ENCODE measurements at regions not wholly inside any gene's neighbourhood (a gene's known extent, or its start where the extent isn't known, plus 50 kb on each side); places are given as distances from the start of the nearest gene placed in this dataset.

GRCh38 chr3:106589311-106589942 lies 720.6 kb upstream of the CBLB start:
- Histone ChIP-seq H3K4me3 (ENCODE audit: low read depth in 1 of 2, low read length in 1 of 2) (no peak overlapping the region), H3K27me3 (no peaks in the 10 kb centered on the region), H3K27ac (no peak overlapping the region), H3K36me3 (no peaks in the 10 kb centered on the region), H3K9me3 (no peaks in the 10 kb centered on the region), H3K4me1 (ENCODE audit: control insufficient read depth in 1 of 2, insufficient read depth in 1 of 2, low read depth in 1 of 2, low read length in 1 of 2) (no peaks in the 10 kb centered on the region)
- TF ChIP-seq CTCF (IDR thresholded peaks at IDR 0.05) = no peak

- Histone ChIP-seq H3K9me3 (no peaks in the 10 kb centered on the region), H3K27ac (no peak overlapping the region), H3K4me1 (ENCODE audit: control insufficient read depth in 1 of 2, insufficient read depth in 1 of 2, low read depth in 1 of 2, low read length in 1 of 2) (no peaks in the 10 kb centered on the region), H3K36me3 (no peaks in the 10 kb centered on the region), H3K27me3 (no peaks in the 10 kb centered on the region), H3K4me3 (ENCODE audit: low read depth in 1 of 2, low read length in 1 of 2) (no peak overlapping the region)
- no peak for TF ChIP-seq CTCF (IDR thresholded peaks at IDR 0.05)
Observed at GRCh38 chr3:106590216-106590615, 721.4 kb upstream of the CBLB start.

- no peaks in the 10 kb centered on the region for H3K27me3 ChIP-seq
- no peak for TF ChIP-seq CTCF (IDR thresholded peaks at IDR 0.05)
- H3K4me3 ChIP-seq (ENCODE audit: low read depth in 1 of 2, low read length in 1 of 2) = no peak overlapping the region
- no peaks in the 10 kb centered on the region for H3K9me3 ChIP-seq
- H3K4me1 ChIP-seq (ENCODE audit: control insufficient read depth in 1 of 2, insufficient read depth in 1 of 2, low read depth in 1 of 2, low read length in 1 of 2) = no peaks in the 10 kb centered on the region
- no peak overlapping the region for H3K27ac ChIP-seq
- no peaks in the 10 kb centered on the region for H3K36me3 ChIP-seq
Observed at GRCh38 chr3:106593381-106593780, 724.6 kb upstream of the CBLB start.

- Histone ChIP-seq H3K4me3 (ENCODE audit: low read depth in 1 of 2, low read length in 1 of 2) (no peak overlapping the region), H3K27ac (no peak overlapping the region), H3K27me3 (no peaks in the 10 kb centered on the region), H3K36me3 (no peaks in the 10 kb centered on the region), H3K4me1 (ENCODE audit: control insufficient read depth in 1 of 2, insufficient read depth in 1 of 2, low read depth in 1 of 2, low read length in 1 of 2) (no peaks in the 10 kb centered on the region), H3K9me3 (no peaks in the 10 kb centered on the region)
- TF ChIP-seq CTCF (IDR thresholded peaks at IDR 0.05) = no peak
Observed at GRCh38 chr3:106609666-106610301, 741.0 kb upstream of the CBLB start.

GRCh38 chr3:106610362-106610959 lies 741.6 kb upstream of the CBLB start:
- H3K4me3 ChIP-seq (ENCODE audit: low read depth in 1 of 2, low read length in 1 of 2) = no peak overlapping the region

More at GRCh38 chr3:106610362-106610959, 741.6 kb upstream of the CBLB start:
- H3K9me3 ChIP-seq = no peaks in the 10 kb centered on the region
- no peaks in the 10 kb centered on the region for H3K27me3 ChIP-seq
- no peaks in the 10 kb centered on the region for H3K4me1 ChIP-seq (ENCODE audit: control insufficient read depth in 1 of 2, insufficient read depth in 1 of 2, low read depth in 1 of 2, low read length in 1 of 2)
- no peak overlapping the region for H3K27ac ChIP-seq
- H3K36me3 ChIP-seq = no peaks in the 10 kb centered on the region
- no peak for TF ChIP-seq CTCF (IDR thresholded peaks at IDR 0.05)

Data from neutrophil (primary cell).